Trophoblast cell (in vitro differentiated cells and primary cell): ENCODE measurements at regions not wholly inside any gene's neighbourhood (a gene's known extent, or its start where the extent isn't known, plus 50 kb on each side); places are given as distances from the start of the nearest gene placed in this dataset.

Experiments used
- DNase-seq, 2 donors: peaks; one replicate each; pipeline ENCODE4 v3.0.0-alpha.2; 2016
- H2AFZ ChIP-seq: 2 replicates; pipeline ENCODE4 v1.6.1; 2013; ENCODE audit warnings: low read length, moderate library complexity, mild to moderate bottlenecking; ENCODE audit not compliant: insufficient read depth, poor library complexity
- H2AK5ac ChIP-seq: 2 replicates; pipeline ENCODE4 v1.6.1; 2013; ENCODE audit warnings: mild to moderate bottlenecking, low read length
- H2BK120ac ChIP-seq: 2 replicates; pipeline ENCODE4 v1.6.1; 2013; ENCODE audit warnings: low read length, mild to moderate bottlenecking, moderate library complexity; ENCODE audit not compliant: insufficient read depth, poor library complexity
- H2BK12ac ChIP-seq: 2 replicates; pipeline ENCODE4 v1.6.1; 2013; ENCODE audit warnings: mild to moderate bottlenecking, low read length, moderate library complexity
- H2BK5ac ChIP-seq: 2 replicates; pipeline ENCODE4 v1.6.1; 2013; ENCODE audit warnings: low read length, low read depth, moderate library complexity, mild to moderate bottlenecking; ENCODE audit not compliant: poor library complexity
- H3K14ac ChIP-seq: 2 replicates; pipeline ENCODE4 v1.6.1; 2013; ENCODE audit warnings: mild to moderate bottlenecking, low read length
- H3K18ac ChIP-seq: 2 replicates; pipeline ENCODE4 v1.6.1; 2013; ENCODE audit warnings: mild to moderate bottlenecking, low read length
- H3K23ac ChIP-seq: 2 replicates; pipeline ENCODE4 v1.6.1; 2013; ENCODE audit warnings: low read length
- H3K27ac ChIP-seq: 2 replicates; pipeline ENCODE4 v1.5.1; 2013; ENCODE audit warnings: low read depth, mild to moderate bottlenecking, inconsistent platforms, low read length, moderate library complexity
- H3K27me3 ChIP-seq: 2 replicates; pipeline ENCODE4 v1.6.1; 2013; ENCODE audit warnings: inconsistent platforms, mild to moderate bottlenecking, low read length, moderate library complexity; ENCODE audit not compliant: insufficient read depth
- H3K36me3 ChIP-seq, 2 experiments: 1 replicate in 1 of 2; 2 replicates in 1 of 2; pipeline ENCODE4 v1.6.1; 2013; ENCODE audit warnings: low read length in 2 of 2, mild to moderate bottlenecking in 2 of 2, moderate library complexity in 1 of 2; ENCODE audit not compliant: insufficient read depth in 2 of 2, control insufficient read depth in 1 of 2
- H3K4ac ChIP-seq: 2 replicates; pipeline ENCODE4 v1.6.1; 2013; ENCODE audit warnings: low read depth, mild to moderate bottlenecking, low read length, moderate library complexity
- H3K4me1 ChIP-seq, 2 experiments: 1 replicate in 1 of 2; 2 replicates in 1 of 2; pipeline ENCODE4 v1.6.1; 2013; ENCODE audit warnings: low read length in 2 of 2, mild to moderate bottlenecking in 2 of 2, moderate library complexity in 1 of 2; ENCODE audit not compliant: insufficient read depth in 2 of 2, control insufficient read depth in 1 of 2
- H3K4me2 ChIP-seq: 2 replicates; pipeline ENCODE4 v1.6.1; 2013; ENCODE audit warnings: inconsistent platforms, mild to moderate bottlenecking, low read length, moderate library complexity
- H3K4me3 ChIP-seq: 2 replicates; pipeline ENCODE4 v1.5.1; 2013; ENCODE audit warnings: mild to moderate bottlenecking, low read depth, low read length, inconsistent platforms
- H3K79me1 ChIP-seq: one replicate; pipeline ENCODE4 v1.6.1; 2013; ENCODE audit warnings: low read length
- H3K79me2 ChIP-seq: 2 replicates; pipeline ENCODE4 v1.6.1; 2013; ENCODE audit warnings: low read length, mild to moderate bottlenecking; ENCODE audit not compliant: control insufficient read depth, insufficient read depth, poor library complexity
- H3K9ac ChIP-seq: 2 replicates; pipeline ENCODE4 v1.6.1; 2013; ENCODE audit warnings: mild to moderate bottlenecking, low read length
- H3K9me3 ChIP-seq: 2 replicates; pipeline ENCODE4 v1.6.1; 2013; ENCODE audit warnings: low read depth, mild to moderate bottlenecking, control low read depth, inconsistent platforms, low read length; ENCODE audit not compliant: insufficient read depth
- H4K12ac ChIP-seq: 2 replicates; pipeline ENCODE4 v1.6.1; 2013; ENCODE audit warnings: low read depth, mild to moderate bottlenecking, low read length, moderate library complexity
- H4K8ac ChIP-seq: 2 replicates; pipeline ENCODE4 v1.6.1; 2013; ENCODE audit warnings: low read depth, mild to moderate bottlenecking, low read length, moderate library complexity
- H4K91ac ChIP-seq: one replicate; pipeline ENCODE4 v1.6.1; 2013; ENCODE audit warnings: low read depth, mild to moderate bottlenecking, low read length, moderate library complexity
- WGBS: extraction: QIAGEN DNeasy Blood & Tissue Kit; methylation state at CpG from one replicate; pipeline ENCODE4 v1.1.7; 2013; ENCODE audit warnings: missing lambda C conversion rate; ENCODE audit not compliant: insufficient read length, insufficient coverage; ENCODE audit errors: extremely low coverage; 5-methylcytosine and 5-hydroxymethylcytosine counted together

DNA sequence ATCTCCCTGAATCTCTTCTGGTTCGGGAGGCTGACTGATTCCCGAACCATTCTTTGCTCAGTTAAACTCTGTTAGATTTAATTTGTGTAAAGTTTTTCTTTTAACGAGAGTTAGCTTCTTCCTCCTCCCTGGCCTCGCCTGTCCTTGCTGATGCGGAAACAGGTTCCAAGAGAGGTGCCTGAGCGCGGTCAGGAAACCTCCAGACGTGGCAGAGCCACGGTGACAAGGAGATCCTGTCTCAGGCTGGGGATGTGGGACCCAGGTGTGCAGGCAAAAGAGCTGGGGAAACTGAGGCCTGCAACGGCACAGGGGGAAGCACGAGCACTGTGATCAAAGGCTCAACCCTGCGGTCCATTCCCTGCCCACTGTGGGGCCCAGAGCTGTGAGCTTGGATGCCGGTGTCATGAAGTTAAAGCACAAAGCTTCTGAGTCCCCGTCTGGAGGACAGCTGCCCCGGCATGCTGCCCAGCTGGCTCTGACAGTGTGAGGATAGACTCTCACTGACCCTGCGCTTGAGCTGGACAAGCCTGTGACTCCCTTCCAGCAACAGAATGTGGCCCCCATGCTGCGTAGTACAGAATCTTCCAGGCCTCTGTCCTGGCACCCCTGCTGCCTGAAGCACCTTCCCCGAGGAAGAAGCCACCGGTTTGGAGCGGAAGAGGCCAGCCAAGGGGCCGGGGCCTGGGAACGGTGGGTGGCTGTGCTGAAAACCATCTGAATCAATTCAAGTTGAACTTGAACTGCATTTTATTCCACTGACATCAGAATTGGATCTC lies 960.6 kb downstream of the BRD1 start:
- H3K18ac ChIP-seq = no peak overlapping the region
- H3K9ac ChIP-seq = no peak overlapping the region
- H3K36me3 ChIP-seq = no peaks in the 10 kb centered on the region
- no peak overlapping the region for H4K8ac ChIP-seq
- no peak for DNase-seq
- H3K9me3 ChIP-seq = no peaks in the 10 kb centered on the region
- H3K4me2 ChIP-seq = no peak overlapping the region
- no peak overlapping the region for H3K27ac ChIP-seq
- no peak overlapping the region for H2AK5ac ChIP-seq
- H3K4me3 ChIP-seq = no peak overlapping the region
- H2BK12ac ChIP-seq = no peak overlapping the region
- H3K79me2 ChIP-seq = no peaks in the 10 kb centered on the region
- no peak overlapping the region for H4K91ac ChIP-seq
- H4K12ac ChIP-seq = no peak overlapping the region
- no peak overlapping the region for H2AFZ ChIP-seq
- H3K79me1 ChIP-seq = no peaks in the 10 kb centered on the region
- no peaks in the 10 kb centered on the region for H3K4me1 ChIP-seq
- H2BK120ac ChIP-seq = no peak overlapping the region
- no peak overlapping the region for H3K23ac ChIP-seq
- H3K14ac ChIP-seq = no peak overlapping the region
- no peaks in the 10 kb centered on the region for H3K27me3 ChIP-seq
- no peak overlapping the region for H2BK5ac ChIP-seq
- H3K4ac ChIP-seq = no peak overlapping the region
- no CpG with 5 or more reads among the region's 22 CpGs for WGBS

DNA sequence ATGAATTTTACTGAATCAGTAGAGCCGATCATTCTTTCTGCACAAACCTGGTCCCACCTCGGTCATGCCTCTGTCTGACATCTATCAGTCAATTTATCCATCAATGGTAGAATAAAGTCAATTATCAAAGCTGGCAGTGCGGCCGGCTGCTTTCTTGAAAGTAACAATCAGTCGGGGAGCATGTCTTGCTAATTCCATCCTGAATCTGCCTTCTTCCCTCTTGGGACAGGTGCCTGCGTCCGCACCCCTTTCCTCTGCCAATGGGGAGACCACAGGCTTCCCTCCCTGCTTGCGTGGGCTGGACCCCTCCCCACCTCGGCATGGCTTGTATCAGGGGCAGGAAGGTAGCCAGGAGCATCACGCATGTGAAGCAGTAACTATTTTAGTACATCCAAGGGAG lies 962.9 kb downstream of the BRD1 start:
- Histone ChIP-seq H3K4me1 (no peaks in the 10 kb centered on the region), H3K9ac (no peak overlapping the region), H2BK120ac (no peak overlapping the region), H3K23ac (no peak overlapping the region), H2AK5ac (no peak overlapping the region), H3K79me2 (no peaks in the 10 kb centered on the region), H4K8ac (no peak overlapping the region), H4K12ac (no peak overlapping the region), H2BK5ac (no peak overlapping the region), H3K14ac (no peak overlapping the region), H3K18ac (no peak overlapping the region), H2AFZ (no peak overlapping the region), H3K4ac (no peak overlapping the region), H3K27me3 (no peaks in the 10 kb centered on the region), H3K36me3 (no peaks in the 10 kb centered on the region), H3K79me1 (no peaks in the 10 kb centered on the region), H2BK12ac (no peak overlapping the region), H3K4me2 (no peak overlapping the region), H4K91ac (no peak overlapping the region), H3K9me3 (peaks cover 4% of the 10 kb centered on the region), H3K4me3 (no peak overlapping the region), H3K27ac (no peak overlapping the region)
- DNase-seq = no peak
- WGBS = no CpG with 5 or more reads among the region's 10 CpGs

- no peak overlapping the region for H2BK12ac ChIP-seq
- no CpG with 5 or more reads among the region's 7 CpGs for WGBS
- no peak overlapping the region for H3K14ac ChIP-seq
- H3K27ac ChIP-seq = no peak overlapping the region
- H3K79me2 ChIP-seq = no peaks in the 10 kb centered on the region
- no peaks in the 10 kb centered on the region for H3K27me3 ChIP-seq
- no peak overlapping the region for H4K91ac ChIP-seq
- no peaks in the 10 kb centered on the region for H3K79me1 ChIP-seq
- H3K4me2 ChIP-seq = no peak overlapping the region
- no peak overlapping the region for H3K9ac ChIP-seq
- no peaks in the 10 kb centered on the region for H3K36me3 ChIP-seq
- no peak overlapping the region for H4K8ac ChIP-seq
- H3K4ac ChIP-seq = no peak overlapping the region
- H3K4me3 ChIP-seq = no peak overlapping the region
- H2AFZ ChIP-seq = no peak overlapping the region
- H2BK5ac ChIP-seq = no peak overlapping the region
- no peaks in the 10 kb centered on the region for H3K4me1 ChIP-seq
- H3K9me3 ChIP-seq = peaks cover 6% of the 10 kb centered on the region
- no peak overlapping the region for H3K18ac ChIP-seq
- no peak overlapping the region for H2AK5ac ChIP-seq
- H3K23ac ChIP-seq = no peak overlapping the region
- no peak overlapping the region for H4K12ac ChIP-seq
- DNase-seq = no peak
- no peak overlapping the region for H2BK120ac ChIP-seq
Measured at GRCh38 chr22:48863965-48864528, 963.6 kb downstream of the BRD1 start.

- Histone ChIP-seq H2AFZ (no peak overlapping the region), H4K12ac (no peak overlapping the region), H4K8ac (no peak overlapping the region)
Measured at GRCh38 chr22:48860557-48860956, 967.1 kb downstream of the BRD1 start.

More at GRCh38 chr22:48860557-48860956, 967.1 kb downstream of the BRD1 start:
- no peak overlapping the region for H2BK120ac ChIP-seq
- no peak overlapping the region for H2BK12ac ChIP-seq
- H4K91ac ChIP-seq = no peak overlapping the region
- H3K4me1 ChIP-seq = no peaks in the 10 kb centered on the region
- H3K4ac ChIP-seq = no peak overlapping the region
- no peaks in the 10 kb centered on the region for H3K27me3 ChIP-seq
- no peak overlapping the region for H3K9ac ChIP-seq
- DNase-seq = no peak
- H3K4me2 ChIP-seq = no peak overlapping the region
- H3K79me1 ChIP-seq = no peaks in the 10 kb centered on the region
- H3K23ac ChIP-seq = no peak overlapping the region
- no peak overlapping the region for H2BK5ac ChIP-seq
- no peak overlapping the region for H3K14ac ChIP-seq
- no peak overlapping the region for H3K18ac ChIP-seq
- no peak overlapping the region for H3K27ac ChIP-seq
- no peaks in the 10 kb centered on the region for H3K79me2 ChIP-seq
- no peaks in the 10 kb centered on the region for H3K36me3 ChIP-seq
- WGBS = no CpG with 5 or more reads among the region's 7 CpGs
- no peak overlapping the region for H3K4me3 ChIP-seq
- H3K9me3 ChIP-seq = peaks cover 24% of the 10 kb centered on the region
- no peak overlapping the region for H2AK5ac ChIP-seq
